GM18498 (cell line): ENCODE measurements at regions not wholly inside any gene's neighbourhood (a gene's known extent, or its start where the extent isn't known, plus 50 kb on each side); places are given as distances from the start of the nearest gene placed in this dataset.
"Not testable (repeated sequence)": the region's sequence is repeated elsewhere in the genome, so short reads cannot be mapped to it uniquely, and the experiment has no call there.

Experiments
- ATAC-seq: cut with Tn5 transposase; IDR thresholded peaks from one replicate; pipeline ENCODE4 v1.9.1; 2021; ENCODE audit warnings: mild to moderate bottlenecking, moderate library complexity; ENCODE audit not compliant: unreplicated experiment

- ATAC-seq, result no peak
These were observed 290.3 kb downstream of the CYRIA start for GRCh38 chr2:16375351-16375750.

GRCh38 chr2:16374671-16375070 lies 291.0 kb downstream of the CYRIA start:
- ATAC-seq, result no peak

GRCh38 chr2:16373341-16373740 lies 292.3 kb downstream of the CYRIA start:
- ATAC-seq, result no peak

GRCh38 chr2:16371751-16372150 lies 293.9 kb downstream of the CYRIA start:
- ATAC-seq, result no peak

GRCh38 chr2:16368951-16369350 lies 296.7 kb downstream of the CYRIA start:
- no peak for ATAC-seq

GRCh38 chr2:16368328-16368727 lies 297.3 kb downstream of the CYRIA start:
- ATAC-seq, result no peak

GRCh38 chr2:16365366-16365765 lies 300.3 kb downstream of the CYRIA start:
- ATAC-seq, result no peak

GRCh38 chr2:16363581-16363980 lies 302.1 kb downstream of the CYRIA start:
- ATAC-seq, result no peak

GRCh38 chr2:16362611-16363010 lies 303.0 kb downstream of the CYRIA start:
- no peak for ATAC-seq

GRCh38 chr2:16361261-16361995 lies 304.2 kb downstream of the CYRIA start:
- no peak for ATAC-seq

GRCh38 chr2:16359961-16360360 lies 305.7 kb downstream of the CYRIA start:
- no peak for ATAC-seq

- no peak for ATAC-seq
These were observed 308.4 kb downstream of the CYRIA start for GRCh38 chr2:16357188-16357587.

- no peak for ATAC-seq
These were observed 314.1 kb downstream of the CYRIA start for GRCh38 chr2:16351541-16351940.

- no peak for ATAC-seq
These were observed 314.5 kb downstream of the CYRIA start for GRCh38 chr2:16351137-16351536.

- ATAC-seq, result no peak
These were observed 315.4 kb downstream of the CYRIA start for GRCh38 chr2:16350211-16350610.

GRCh38 chr2:16349811-16350210 lies 315.8 kb downstream of the CYRIA start:
- ATAC-seq, result no peak

GRCh38 chr2:16348821-16349515 lies 316.7 kb downstream of the CYRIA start:
- ATAC-seq, result no peak

GRCh38 chr2:16346671-16347070 lies 319.0 kb downstream of the CYRIA start:
- ATAC-seq, result no peak

- ATAC-seq, result not testable (repeated sequence)
These were observed 320.4 kb downstream of the CYRIA start for GRCh38 chr2:16345231-16345630.

GRCh38 chr2:16339206-16339605 lies 326.4 kb downstream of the CYRIA start:
- ATAC-seq, result no peak

GRCh38 chr2:16338026-16338425 lies 327.6 kb downstream of the CYRIA start:
- ATAC-seq, result no peak

- ATAC-seq, result no peak
These were observed 328.7 kb downstream of the CYRIA start for GRCh38 chr2:16336916-16337315.
